Epidermal melanocyte (primary cell): ENCODE measurements at regions not wholly inside any gene's neighbourhood (a gene's known extent, or its start where the extent isn't known, plus 50 kb on each side); places are given as distances from the start of the nearest gene placed in this dataset.

Experiments used
- DNase-seq: peaks from one replicate; pipeline ENCODE4 v3.0.0; 2011; ENCODE audit warnings: low spot score; ENCODE audit not compliant: insufficient read length

- DNase-seq, result peak; percentile 51
These were observed 94.9 kb downstream of the CEBPB start for GRCh38 chr20:50285376-50286173.

GRCh38 chr20:50286174-50286511 lies 95.5 kb downstream of the CEBPB start:
- no peak for DNase-seq

GRCh38 chr20:50286609-50287008 lies 96.0 kb downstream of the CEBPB start:
- DNase-seq, result peak; percentile 78

- no peak for DNase-seq
These were observed 96.9 kb downstream of the CEBPB start for GRCh38 chr20:50287512-50287911.

- DNase-seq, result no peak
These were observed 97.5 kb downstream of the CEBPB start for GRCh38 chr20:50288128-50288623.

GRCh38 chr20:50289581-50289980 lies 99.0 kb downstream of the CEBPB start:
- no peak for DNase-seq

- no peak for DNase-seq
These were observed 99.5 kb downstream of the CEBPB start for GRCh38 chr20:50290112-50290511.

- DNase-seq, result no peak
These were observed 100.2 kb downstream of the CEBPB start for GRCh38 chr20:50290808-50291207.

- DNase-seq, result no peak
These were observed 100.8 kb downstream of the CEBPB start for GRCh38 chr20:50291254-50292078.

- DNase-seq, result no peak
These were observed 101.5 kb downstream of the CEBPB start for GRCh38 chr20:50292079-50292590.

- no peak for DNase-seq
These were observed 102.1 kb downstream of the CEBPB start for GRCh38 chr20:50292591-50293283.

GRCh38 chr20:50293284-50294139 lies 102.9 kb downstream of the CEBPB start:
- no peak for DNase-seq

- DNase-seq, result no peak
These were observed 103.8 kb downstream of the CEBPB start for GRCh38 chr20:50294164-50295088.

GRCh38 chr20:50295345-50295744 lies 104.7 kb downstream of the CEBPB start:
- no peak for DNase-seq

GRCh38 chr20:50295762-50296449 lies 105.3 kb downstream of the CEBPB start:
- no peak for DNase-seq

GRCh38 chr20:50296450-50297375 lies 106.1 kb downstream of the CEBPB start:
- no peak for DNase-seq

GRCh38 chr20:50297498-50298376 lies 107.1 kb downstream of the CEBPB start:
- DNase-seq, result no peak
